SK-N-SH (cell line): ENCODE measurements at regions not wholly inside any gene's neighbourhood (a gene's known extent, or its start where the extent isn't known, plus 50 kb on each side); places are given as distances from the start of the nearest gene placed in this dataset.

Experiments
- CTCF ChIA-PET: fragments of 300-600, 350-600 bp; formaldehyde crosslinking; extraction: SDS; loops from one replicate; lab custom pipeline; 2021; lab: Yijun Ruan, JAX
- POLR2A ChIA-PET: fragments of 350-600 bp; sonication (Branson Sonifier 250); formaldehyde crosslinking; extraction: SDS; loops from one replicate; lab custom pipeline; 2020; ENCODE audit warnings: antibody characterized with exemption, inconsistent platforms; lab: Yijun Ruan, JAX
- DNase-seq: peaks from one replicate; pipeline ENCODE4 v3.0.0; 2012
- H2AFZ ChIP-seq: fragments of 200-600 bp; sonication (generic); 2 replicates; pipeline ENCODE4 v1.8.1; 2016; ENCODE audit warnings: antibody characterized with exemption, mild to moderate bottlenecking, low read depth
- H3F3A ChIP-seq: fragments of 200-600 bp; sonication (generic); replicated peaks from 2 replicates; pipeline ENCODE3; 2016; ENCODE audit warnings: antibody characterized with exemption, mild to moderate bottlenecking; ENCODE audit not compliant: insufficient read depth
- H3K27ac ChIP-seq, 2 experiments: fragments of 200-500 bp in 1 of 2; fragments of 200-600 bp in 1 of 2; sonication (Bioruptor generic) in 1 of 2; sonication (generic), shearing (Covaris generic) in 1 of 2; 2 replicates each; pipeline versions ENCODE4 v1.5.1 to v1.6.1; 2014 to 2016; ENCODE audit warnings: low read depth in 2 of 2, inconsistent platforms in 1 of 2, low read length in 1 of 2, mild to moderate bottlenecking in 1 of 2, mixed read lengths in 1 of 2
- H3K27me3 ChIP-seq: fragments of 200-600 bp; sonication (generic), shearing (Covaris generic); 2 replicates; pipeline ENCODE4 v1.6.1; 2016; ENCODE audit warnings: mixed run types; ENCODE audit not compliant: insufficient read depth
- H3K36me3 ChIP-seq, 2 experiments: fragments of 200-500 bp in 1 of 2; fragments of 200-600 bp in 1 of 2; sonication (Bioruptor generic) in 1 of 2; sonication (generic) in 1 of 2; replicated peaks in 1 of 2; 2 replicates each; pipeline versions ENCODE3 to v1.5.1; 2014 to 2016; ENCODE audit warnings: low read length in 1 of 2, mild to moderate bottlenecking in 1 of 2; ENCODE audit not compliant: insufficient read depth in 2 of 2, control insufficient read depth in 1 of 2
- H3K4me1 ChIP-seq, 2 experiments: fragments of 200-500 bp in 1 of 2; fragments of 200-600 bp in 1 of 2; sonication (Bioruptor generic) in 1 of 2; sonication (generic), shearing (Covaris generic) in 1 of 2; 2 replicates each; pipeline versions ENCODE4 v1.5.1 to v1.6.1; 2014 to 2016; ENCODE audit warnings: low read depth in 1 of 2, low read length in 1 of 2, mixed run types in 1 of 2; ENCODE audit not compliant: insufficient read depth in 2 of 2, control insufficient read depth in 1 of 2
- H3K4me2 ChIP-seq: fragments of 200-600 bp; sonication (generic), shearing (Covaris generic); 2 replicates; pipeline ENCODE4 v1.6.1; 2017; ENCODE audit warnings: mixed run types
- H3K4me3 ChIP-seq, 2 experiments: fragments of 200-500 bp in 1 of 2; fragments of 200-600 bp in 1 of 2; sonication (Bioruptor generic) in 1 of 2; sonication (generic), shearing (Covaris generic) in 1 of 2; 2 replicates each; pipeline versions ENCODE4 v1.5.1 to v1.8.1; 2014 to 2016; ENCODE audit warnings: low read depth in 2 of 2, inconsistent platforms in 1 of 2, low read length in 1 of 2, mild to moderate bottlenecking in 1 of 2, mixed read lengths in 1 of 2, moderate library complexity in 1 of 2
- H3K79me2 ChIP-seq: fragments of 200-600 bp; sonication (generic); 2 replicates; pipeline ENCODE4 v1.8.1; 2017; ENCODE audit warnings: mild to moderate bottlenecking; ENCODE audit not compliant: insufficient read depth
- H3K9ac ChIP-seq: fragments of 200-600 bp; sonication (generic); 2 replicates; pipeline ENCODE4 v1.6.1; 2017; ENCODE audit warnings: mixed run types
- H3K9me2 ChIP-seq: fragments of 200-600 bp; sonication (generic); 2 replicates; pipeline ENCODE4 v1.6.1; 2017; ENCODE audit warnings: mixed run types
- H3K9me3 ChIP-seq: fragments of 200-600 bp; sonication (generic); 2 replicates; pipeline ENCODE4 v1.6.1; 2017; ENCODE audit warnings: mixed run types, mild to moderate bottlenecking, moderate library complexity
- H4K20me1 ChIP-seq: fragments of 200-600 bp; sonication (generic); 2 replicates; pipeline ENCODE4 v1.6.1; 2017; ENCODE audit warnings: mild to moderate bottlenecking, mixed run types; ENCODE audit not compliant: insufficient read depth
- EP300 ChIP-seq, 2 experiments: IDR thresholded peaks; 2 replicates each; pipeline versions ENCODE4 v1.4.0 to v1.6.1; 2012; ENCODE audit warnings: borderline replicate concordance in 1 of 2, low read depth in 1 of 2, low read length in 1 of 2
- FOSL2 ChIP-seq: IDR thresholded peaks from 2 replicates; pipeline ENCODE4 v1.4.0; 2012; ENCODE audit warnings: low read depth, mild to moderate bottlenecking, moderate library complexity, borderline replicate concordance
- GATA2 ChIP-seq: sonication (generic); formaldehyde crosslinking; IDR thresholded peaks from 2 replicates; pipeline ENCODE4 v1.5.0; 2020; ENCODE audit warnings: mild to moderate bottlenecking, missing genetic modification reagents
- JUND ChIP-seq: IDR thresholded peaks from 2 replicates; pipeline ENCODE4 v1.4.0; 2012
- NRF1 ChIP-seq: IDR thresholded peaks from 2 replicates; pipeline ENCODE4 v1.6.1; 2012; ENCODE audit warnings: low read depth, mild to moderate bottlenecking, low read length
- POLR2AphosphoS5 ChIP-seq: IDR thresholded peaks from 2 replicates; pipeline ENCODE4 v1.6.1; 2012; ENCODE audit warnings: low read depth, low read length
- RAD21 ChIP-seq: IDR thresholded peaks from 2 replicates; pipeline ENCODE4 v1.6.1; 2012; ENCODE audit warnings: mild to moderate bottlenecking, low read length
- RCOR1 ChIP-seq: fragments of 150-350 bp; IDR thresholded peaks from 2 replicates; pipeline ENCODE4 v1.6.1; 2017; ENCODE audit warnings: antibody characterized with exemption, low read length
- RFX5 ChIP-seq: IDR thresholded peaks from 2 replicates; pipeline ENCODE4 v1.6.1; 2012; ENCODE audit warnings: mild to moderate bottlenecking, improper control_type of control experiment, low read length
- RXRA ChIP-seq: IDR thresholded peaks from 2 replicates; pipeline ENCODE4 v1.4.0; 2012; ENCODE audit warnings: low read depth, mild to moderate bottlenecking, borderline replicate concordance
- TAF1 ChIP-seq: IDR thresholded peaks from 2 replicates; pipeline ENCODE4 v1.6.1; 2012; ENCODE audit warnings: low read depth, mild to moderate bottlenecking, low read length, moderate library complexity, borderline replicate concordance
- USF1 ChIP-seq: IDR thresholded peaks from 2 replicates; pipeline ENCODE4 v1.4.0; 2012; ENCODE audit warnings: low read depth, borderline replicate concordance
- WGBS: methylation state at CpG from one replicate; pipeline ENCODE4 v1.1.6; 2017; ENCODE audit warnings: low lambda C conversion rate; 5-methylcytosine and 5-hydroxymethylcytosine counted together
- TF ChIP-seq, protein P1 (sequence below): IDR thresholded peaks from 2 replicates; pipeline ENCODE4; 2012
- TF ChIP-seq, protein P2 (sequence below): IDR thresholded peaks from 2 replicates; pipeline ENCODE4 v1.6.1; 2012; ENCODE audit warnings: mild to moderate bottlenecking, low read depth, low read length, moderate library complexity

- no peak overlapping the region for H3K4me2 ChIP-seq
- peaks cover 0 to 18% of the 10 kb centered on the region in 2 experiments; a peak in 3 of 4 replicates for H3K4me1 ChIP-seq
- no peaks in the 10 kb centered on the region for H4K20me1 ChIP-seq
- no peaks in the 10 kb centered on the region for H3K79me2 ChIP-seq
- H2AFZ ChIP-seq = no peak overlapping the region
- no peaks in the 10 kb centered on the region for H3K9me3 ChIP-seq
- H3K27me3 ChIP-seq = no peaks in the 10 kb centered on the region
- DNase-seq = no peak
- H3K36me3 ChIP-seq = no peaks in the 10 kb centered on the region
- no peak overlapping the region for H3K9ac ChIP-seq
- H3K9me2 ChIP-seq = no peaks in the 10 kb centered on the region
- no peaks in the 10 kb centered on the region for H3F3A ChIP-seq
- TF ChIP-seq JUND = no peak
- TF ChIP-seq RCOR1 = no peak
- TF ChIP-seq GATA2 (CRISPR knock-in tag) = no peak
- TF ChIP-seq RAD21 = no peak
- no peak for TF ChIP-seq FOSL2
- TF ChIP-seq RXRA = no peak
- TF ChIP-seq, protein P1, sequence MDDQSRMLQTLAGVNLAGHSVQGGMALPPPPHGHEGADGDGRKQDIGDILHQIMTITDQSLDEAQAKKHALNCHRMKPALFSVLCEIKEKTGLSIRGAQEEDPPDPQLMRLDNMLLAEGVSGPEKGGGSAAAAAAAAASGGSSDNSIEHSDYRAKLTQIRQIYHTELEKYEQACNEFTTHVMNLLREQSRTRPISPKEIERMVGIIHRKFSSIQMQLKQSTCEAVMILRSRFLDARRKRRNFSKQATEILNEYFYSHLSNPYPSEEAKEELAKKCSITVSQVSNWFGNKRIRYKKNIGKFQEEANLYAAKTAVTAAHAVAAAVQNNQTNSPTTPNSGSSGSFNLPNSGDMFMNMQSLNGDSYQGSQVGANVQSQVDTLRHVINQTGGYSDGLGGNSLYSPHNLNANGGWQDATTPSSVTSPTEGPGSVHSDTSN = no peak
- TF ChIP-seq EP300 (IDR thresholded peaks at IDR 0.05; ENCODE audit: borderline replicate concordance in 1 of 2, low read depth in 1 of 2, low read length in 1 of 2) = no peak
- TF ChIP-seq TAF1 = no peak
- no peak for TF ChIP-seq USF1
- TF ChIP-seq, protein P2, sequence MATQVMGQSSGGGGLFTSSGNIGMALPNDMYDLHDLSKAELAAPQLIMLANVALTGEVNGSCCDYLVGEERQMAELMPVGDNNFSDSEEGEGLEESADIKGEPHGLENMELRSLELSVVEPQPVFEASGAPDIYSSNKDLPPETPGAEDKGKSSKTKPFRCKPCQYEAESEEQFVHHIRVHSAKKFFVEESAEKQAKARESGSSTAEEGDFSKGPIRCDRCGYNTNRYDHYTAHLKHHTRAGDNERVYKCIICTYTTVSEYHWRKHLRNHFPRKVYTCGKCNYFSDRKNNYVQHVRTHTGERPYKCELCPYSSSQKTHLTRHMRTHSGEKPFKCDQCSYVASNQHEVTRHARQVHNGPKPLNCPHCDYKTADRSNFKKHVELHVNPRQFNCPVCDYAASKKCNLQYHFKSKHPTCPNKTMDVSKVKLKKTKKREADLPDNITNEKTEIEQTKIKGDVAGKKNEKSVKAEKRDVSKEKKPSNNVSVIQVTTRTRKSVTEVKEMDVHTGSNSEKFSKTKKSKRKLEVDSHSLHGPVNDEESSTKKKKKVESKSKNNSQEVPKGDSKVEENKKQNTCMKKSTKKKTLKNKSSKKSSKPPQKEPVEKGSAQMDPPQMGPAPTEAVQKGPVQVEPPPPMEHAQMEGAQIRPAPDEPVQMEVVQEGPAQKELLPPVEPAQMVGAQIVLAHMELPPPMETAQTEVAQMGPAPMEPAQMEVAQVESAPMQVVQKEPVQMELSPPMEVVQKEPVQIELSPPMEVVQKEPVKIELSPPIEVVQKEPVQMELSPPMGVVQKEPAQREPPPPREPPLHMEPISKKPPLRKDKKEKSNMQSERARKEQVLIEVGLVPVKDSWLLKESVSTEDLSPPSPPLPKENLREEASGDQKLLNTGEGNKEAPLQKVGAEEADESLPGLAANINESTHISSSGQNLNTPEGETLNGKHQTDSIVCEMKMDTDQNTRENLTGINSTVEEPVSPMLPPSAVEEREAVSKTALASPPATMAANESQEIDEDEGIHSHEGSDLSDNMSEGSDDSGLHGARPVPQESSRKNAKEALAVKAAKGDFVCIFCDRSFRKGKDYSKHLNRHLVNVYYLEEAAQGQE = no peak
- no peak for TF ChIP-seq POLR2AphosphoS5
- no peak for TF ChIP-seq RFX5
- TF ChIP-seq NRF1 = no peak
- no peak overlapping the region for H3K4me3 ChIP-seq
- no peak overlapping the region for H3K27ac ChIP-seq
- ChIA-PET POLR2A (no interaction called here), CTCF (interaction anchor here (1.0 to 1.2 kb wide), 2 partner anchors 19 to 39 kb away, joined by 3 read pairs; no protein-coding TSS in a partner anchor)
- WGBS = 83% methylated on average over 3 of the region's 3 CpGs
These were observed 146.8 kb downstream of the MTX2 start for GRCh38 chr2:176415937-176416499.
